HepG2 (cell line): ENCODE measurements at regions not wholly inside any gene's neighbourhood (a gene's known extent, or its start where the extent isn't known, plus 50 kb on each side); places are given as distances from the start of the nearest gene placed in this dataset.

ENCODE experiments used
- ATAC-seq: fragments of 200-7000 bp; cut with Tn5 transposase; 3 replicates; pipeline ENCODE4 v1.9.1; 2020; ENCODE audit warnings: mild to moderate bottlenecking, moderate library complexity
- BruUV-seq: library from RNA; stranded (reverse); fragments of 400-500 nt; replicated peaks from 2 replicates; lab custom pipeline; 2021; lab: Mats Ljungman, UMichigan
- CTCF ChIA-PET: fragments of 300-600 bp; formaldehyde crosslinking; extraction: SDS; loops from one replicate; lab custom pipeline; 2021; ENCODE audit warnings: low total read pairs, inconsistent platforms, low intra/inter-chr PET ratio; lab: Yijun Ruan, JAX
- POLR2A ChIA-PET: fragments of 350-600 bp; sonication (Branson Sonifier 250); formaldehyde crosslinking; loops from one replicate; lab custom pipeline; 2020; ENCODE audit warnings: antibody characterized with exemption, inconsistent platforms; lab: Yijun Ruan, JAX
- DNase-seq: peaks from one replicate; pipeline ENCODE4 v3.0.0-alpha.2; 2015; ENCODE audit warnings: low spot score
- FAIRE-seq: peaks from 3 replicates; lab custom pipeline; 2011; peaks lifted over from hg19 to GRCh38; lab: Jason Lieb, UNC
- H2AFZ ChIP-seq: one replicate; pipeline ENCODE4 v1.6.1; 2011; ENCODE audit warnings: low read length, inconsistent platforms
- H3K27ac ChIP-seq: fragments of 300-600 bp; 3 replicates; pipeline ENCODE4 v1.8.0; 2011; ENCODE audit warnings: mixed run types, mild to moderate bottlenecking, mixed read lengths, low read length, inconsistent platforms; ENCODE audit not compliant: insufficient read depth; ENCODE audit errors: extremely low read length
- H3K27me3 ChIP-seq, 2 experiments: fragments of 200-600 bp in 1 of 2; 2 replicates in 1 of 2; 3 replicates in 1 of 2; pipeline versions ENCODE4 v1.6.0 to v1.8.0; 2011; ENCODE audit warnings: low read length in 2 of 2, mild to moderate bottlenecking in 2 of 2, moderate library complexity in 2 of 2, inconsistent platforms in 1 of 2; ENCODE audit not compliant: insufficient read depth in 2 of 2, control insufficient read depth in 1 of 2
- H3K36me3 ChIP-seq, 2 experiments: fragments of 200-600 bp in 1 of 2; replicated peaks in 1 of 2; 2 replicates in 1 of 2; 3 replicates in 1 of 2; pipeline versions ENCODE4 v1.5.1 to v1.8.0; 2011; ENCODE audit warnings: low read length in 2 of 2, inconsistent platforms in 1 of 2; ENCODE audit not compliant: insufficient read depth in 2 of 2, control insufficient read depth in 1 of 2
- H3K4me1 ChIP-seq: 2 replicates; pipeline ENCODE4 v1.5.1; 2012; ENCODE audit warnings: low read length, inconsistent platforms; ENCODE audit not compliant: insufficient read depth
- H3K4me2 ChIP-seq: 2 replicates; pipeline ENCODE4 v1.6.0; 2011; ENCODE audit warnings: low read depth, low read length, inconsistent platforms
- H3K4me3 ChIP-seq, 3 experiments: fragments of 200-600 bp in 1 of 3; sonication (generic), shearing (Covaris generic) in 1 of 3; replicated peaks in 1 of 3; 2 replicates each; pipeline ENCODE4 v1.5.1; 2011 to 2016; ENCODE audit warnings: low read length in 3 of 3, inconsistent platforms in 2 of 3, low read depth in 2 of 3, mild to moderate bottlenecking in 2 of 3, control low read depth in 1 of 3, mixed read lengths in 1 of 3; ENCODE audit not compliant: insufficient read depth in 1 of 3
- H3K79me2 ChIP-seq: one replicate; pipeline ENCODE4 v1.6.1; 2011; ENCODE audit warnings: low read length, inconsistent platforms; ENCODE audit not compliant: insufficient read depth
- H3K9ac ChIP-seq: 2 replicates; pipeline ENCODE4 v1.6.0; 2011; ENCODE audit warnings: mild to moderate bottlenecking, low read depth, low read length, inconsistent platforms; ENCODE audit not compliant: insufficient read depth
- H3K9me3 ChIP-seq: 2 replicates; pipeline ENCODE4 v1.5.1; 2012; ENCODE audit warnings: mild to moderate bottlenecking, low read length
- H4K20me1 ChIP-seq: 2 replicates; pipeline ENCODE4 v1.6.0; 2011; ENCODE audit warnings: inconsistent platforms, mild to moderate bottlenecking, low read length, moderate library complexity; ENCODE audit not compliant: insufficient read depth
- BCL3 ChIP-seq: sonication (generic); formaldehyde crosslinking; IDR thresholded peaks from 2 replicates; pipeline ENCODE4 v1.5.1; 2020; ENCODE audit warnings: mild to moderate bottlenecking, missing genetic modification reagents, moderate library complexity
- CBX5 ChIP-seq: sonication (generic); formaldehyde crosslinking; IDR thresholded peaks from 2 replicates; pipeline ENCODE4 v1.4.0; 2020; ENCODE audit warnings: missing genetic modification reagents, borderline replicate concordance
- HOXA7 ChIP-seq: sonication (generic); formaldehyde crosslinking; IDR thresholded peaks from 2 replicates; pipeline ENCODE4 v1.8.1; 2022; ENCODE audit warnings: mild to moderate bottlenecking, missing genetic modification reagents, moderate library complexity
- NFIC ChIP-seq: IDR thresholded peaks from 2 replicates; pipeline ENCODE4 v1.6.1; 2012; ENCODE audit warnings: mild to moderate bottlenecking, low read length, inconsistent platforms
- PLSCR1 ChIP-seq: sonication (generic); formaldehyde crosslinking; IDR thresholded peaks from 2 replicates; pipeline ENCODE4 v1.5.0; 2020; ENCODE audit warnings: missing genetic modification reagents, mild to moderate bottlenecking, borderline replicate concordance
- THAP7 ChIP-seq: sonication (generic); formaldehyde crosslinking; IDR thresholded peaks from 2 replicates; pipeline ENCODE4 v1.8.1; 2023; ENCODE audit warnings: mild to moderate bottlenecking, missing genetic modification reagents
- ZHX1 ChIP-seq: sonication (generic); formaldehyde crosslinking; IDR thresholded peaks from 2 replicates; pipeline ENCODE4 v1.8.1; 2022; ENCODE audit warnings: low read depth, mild to moderate bottlenecking, missing genetic modification reagents
- ZNF639 ChIP-seq: conservative IDR thresholded peaks from 2 replicates; pipeline ENCODE4 v1.6.1; 2018; ENCODE audit warnings: missing genetic modification reagents
- ZNF850 ChIP-seq: sonication (generic); formaldehyde crosslinking; conservative IDR thresholded peaks from 2 replicates; pipeline ENCODE4 v1.9.0; 2021; ENCODE audit warnings: mild to moderate bottlenecking, missing genetic modification reagents
- whole genome bisulfite sequencing: methylation state at CpG from one replicate; pipeline ENCODE4 v1.1.6; 2017; ENCODE audit warnings: low lambda C conversion rate; 5-methylcytosine and 5-hydroxymethylcytosine counted together
- in situ Hi-C: cut with HindIII; loops from 2 replicates; pipeline ENCODE4 v1.10.0; 2017; ENCODE audit warnings: low pct_unique_long_range_greater_than_20kb; ENCODE audit not compliant: extremely low pct_ligation_motif_present
- intact Hi-C: fragments of 100-400 bp; cut with micrococcal nuclease; formaldehyde crosslinking; loops from one replicate; pipeline ENCODE4 v1.10.0; 2022; ENCODE audit not compliant: unreplicated experiment

GRCh38 chr3:72307438-72308115 is 522.6 kb upstream of the PROK2 start:
- no peak for FAIRE-seq

GRCh38 chr3:72306800-72307341 is 521.9 kb upstream of the PROK2 start:
- no peak for DNase-seq
- WGBS, result 35% methylated on average over 6 of the region's 9 CpGs
- POLR2A ChIA-PET, result no interaction called here
- no peak for TF ChIP-seq ZNF639
- no peak for TF ChIP-seq THAP7
- no peak for TF ChIP-seq ZHX1 (CRISPR knock-in tag)
- TF ChIP-seq CBX5 (CRISPR knock-in tag), result no peak
- no peak for TF ChIP-seq PLSCR1
- no peak for TF ChIP-seq NFIC

More at GRCh38 chr3:72307438-72308115, 522.6 kb upstream of the PROK2 start:
- peaks cover 1 to 18% of the 10 kb centered on the region in 2 experiments; a peak in 2 of 5 replicates for H3K27me3 ChIP-seq
- TF ChIP-seq ZNF850 (no peak), BCL3 (CRISPR knock-in tag) (no peak), HOXA7 (CRISPR knock-in tag) (no peak)
- no peaks in the 10 kb centered on the region for H3K36me3 ChIP-seq
- no peaks in the 10 kb centered on the region for H3K79me2 ChIP-seq
- 46% methylated on average over 7 of the region's 7 CpGs for WGBS
- H3K9me3 ChIP-seq, result no peaks in the 10 kb centered on the region
- H3K9ac ChIP-seq, result no peak overlapping the region
- DNase-seq (no peak), ATAC-seq (no peak)
- H3K27ac ChIP-seq, result no peak overlapping the region
- peaks cover 14% of the 10 kb centered on the region for H3K4me1 ChIP-seq
- CTCF ChIA-PET, result no interaction called here
- POLR2A ChIA-PET, result no interaction called here
- in situ Hi-C loops, result no loop called here
- no TSS peak for BruUV-seq
- intact Hi-C loops, result no loop called here
- H2AFZ ChIP-seq, result no peak overlapping the region
- H3K4me3 ChIP-seq, result no peak overlapping the region
- no peaks in the 10 kb centered on the region for H4K20me1 ChIP-seq
- H3K4me2 ChIP-seq, result no peak overlapping the region

More at GRCh38 chr3:72306800-72307341, 521.9 kb upstream of the PROK2 start:
- FAIRE-seq (no peak), ATAC-seq (no peak)
- H3K4me2 ChIP-seq, result no peak overlapping the region
- H3K4me3 ChIP-seq, result no peak overlapping the region
- no peaks in the 10 kb centered on the region for H3K79me2 ChIP-seq
- H3K36me3 ChIP-seq, result no peaks in the 10 kb centered on the region
- H3K27ac ChIP-seq, result no peak overlapping the region
- H3K9me3 ChIP-seq, result no peaks in the 10 kb centered on the region
- BruUV-seq, result no TSS peak
- H2AFZ ChIP-seq, result no peak overlapping the region
- no peaks in the 10 kb centered on the region for H4K20me1 ChIP-seq
- in situ Hi-C loops (no loop called here), intact Hi-C loops (no loop called here)
- peaks cover 1 to 20% of the 10 kb centered on the region in 2 experiments; a peak in 2 of 5 replicates for H3K27me3 ChIP-seq
- CTCF ChIA-PET, result no interaction called here
- H3K9ac ChIP-seq, result no peak overlapping the region
- H3K4me1 ChIP-seq, result peaks cover 14% of the 10 kb centered on the region
